HG03432 (cell line): ENCODE measurements at regions not wholly inside any gene's neighbourhood (a gene's known extent, or its start where the extent isn't known, plus 50 kb on each side); places are given as distances from the start of the nearest gene placed in this dataset.
A peak's percentile ranks its signal among the peaks of the same experiment; 100 is the strongest.
"Not testable (repeated sequence)": the region's sequence is repeated elsewhere in the genome, so short reads cannot be mapped to it uniquely, and the experiment has no call there.

Experiments
- ATAC-seq: cut with Tn5 transposase; IDR thresholded peaks from one replicate; pipeline ENCODE4 v1.9.1; 2021; ENCODE audit warnings: mild to moderate bottlenecking, moderate library complexity; ENCODE audit not compliant: unreplicated experiment

GRCh38 chr9:105091004-105091640 is 153.3 kb upstream of the SLC44A1 start:
- no peak for ATAC-seq

- ATAC-seq: no peak
These were observed 150.8 kb upstream of the SLC44A1 start for GRCh38 chr9:105093685-105094084.

GRCh38 chr9:105098370-105098769 is 146.1 kb upstream of the SLC44A1 start:
- ATAC-seq: peak; percentile 56

GRCh38 chr9:105103776-105104175 is 140.7 kb upstream of the SLC44A1 start:
- no peak for ATAC-seq

DNA sequence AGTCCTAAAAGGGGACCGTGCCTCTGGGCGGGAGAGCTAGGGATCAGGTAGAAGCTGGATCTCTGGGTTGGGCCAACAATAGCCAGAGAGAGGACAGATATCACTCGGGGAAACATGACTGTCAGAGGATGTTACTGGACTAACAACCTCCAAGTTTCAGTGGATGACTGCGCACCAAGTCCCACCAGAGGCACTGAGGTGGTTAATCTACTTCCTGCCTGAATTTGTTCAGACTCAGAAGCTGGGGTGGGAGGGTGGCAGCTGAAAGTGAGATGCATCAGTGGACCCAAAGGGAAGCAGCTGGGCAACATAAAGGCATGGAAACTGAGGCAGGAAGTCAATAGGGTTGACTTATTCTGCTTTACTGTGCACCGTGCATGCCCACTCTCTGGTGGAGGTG is 130.1 kb upstream of the SLC44A1 start:
- ATAC-seq: peak; percentile 58

DNA sequence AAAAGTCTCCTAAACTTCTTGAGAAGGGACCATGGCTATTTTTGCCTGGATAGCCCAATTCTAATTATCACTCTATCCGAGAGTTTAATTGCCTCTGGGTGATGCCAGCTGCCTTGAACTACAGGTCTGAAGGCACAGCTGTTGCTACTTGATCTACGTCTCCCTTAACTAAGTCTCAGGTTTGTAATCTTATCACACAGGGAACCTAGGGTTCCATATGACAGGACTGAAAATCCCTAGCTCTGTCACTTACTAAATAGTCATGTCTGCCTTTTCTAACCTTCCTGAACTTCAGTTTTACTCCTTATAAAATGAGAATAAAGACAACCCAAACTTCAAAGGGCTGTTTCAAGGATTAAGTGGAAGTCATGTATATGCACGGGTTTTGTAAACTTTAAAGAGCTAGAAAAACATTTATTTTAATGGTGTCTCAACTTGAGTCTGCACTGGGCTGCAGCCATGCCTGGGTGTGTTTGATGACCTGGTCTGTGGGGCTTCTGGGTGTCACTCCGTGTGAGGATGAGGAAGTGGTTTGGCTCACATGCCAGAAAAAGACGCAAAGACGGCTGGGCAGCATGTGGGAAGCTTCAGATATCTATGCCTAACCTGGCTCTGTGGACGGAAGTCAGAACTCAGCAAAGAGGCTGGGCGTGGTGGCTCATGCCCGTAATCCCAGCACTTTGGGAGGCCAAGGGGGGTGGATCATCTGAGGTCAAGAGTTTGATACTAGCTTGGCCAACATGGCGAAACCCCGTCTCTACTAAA is 129.3 kb upstream of the SLC44A1 start:
- ATAC-seq: peak; percentile 86

DNA sequence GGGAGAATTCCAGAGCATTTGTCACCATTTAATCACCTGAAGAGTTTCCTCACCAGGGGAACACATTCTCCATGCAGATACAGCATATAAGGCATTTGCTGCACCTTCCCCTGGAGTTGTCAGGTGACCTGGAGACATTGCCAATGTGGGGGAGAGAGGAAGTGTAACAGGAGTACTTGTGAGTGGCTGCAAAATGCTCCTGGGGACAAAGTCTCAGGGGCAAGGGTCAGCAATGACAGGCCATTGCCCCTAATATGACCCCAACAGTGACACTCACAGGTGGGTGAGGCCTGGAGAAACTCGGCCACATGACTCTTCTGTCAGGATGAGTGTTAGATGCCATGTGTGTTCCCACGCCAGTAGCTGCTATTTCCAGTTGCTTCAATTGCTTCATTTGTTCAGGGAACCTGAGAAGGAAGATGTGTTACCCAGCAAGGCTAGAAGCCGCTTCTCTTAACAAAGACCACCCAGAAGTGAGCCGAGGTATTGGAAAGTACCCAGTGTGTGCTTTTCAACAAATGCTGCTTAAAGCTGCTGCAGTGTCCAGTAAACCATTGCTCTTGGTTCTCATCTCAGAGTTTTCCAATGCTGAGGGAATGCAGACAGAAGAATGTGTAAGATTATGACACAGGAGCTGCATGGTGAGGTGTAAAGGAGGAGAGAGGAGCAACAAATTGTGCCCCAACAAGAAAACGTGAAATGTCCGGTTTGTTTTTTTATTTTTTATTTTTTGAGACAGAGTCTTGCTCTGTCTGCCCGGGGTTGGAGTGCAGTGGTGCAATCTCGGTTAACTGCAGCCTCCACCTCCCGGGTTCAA is 128.2 kb upstream of the SLC44A1 start:
- no peak for ATAC-seq

GRCh38 chr9:105117234-105117633 is 127.2 kb upstream of the SLC44A1 start:
- no peak for ATAC-seq

DNA sequence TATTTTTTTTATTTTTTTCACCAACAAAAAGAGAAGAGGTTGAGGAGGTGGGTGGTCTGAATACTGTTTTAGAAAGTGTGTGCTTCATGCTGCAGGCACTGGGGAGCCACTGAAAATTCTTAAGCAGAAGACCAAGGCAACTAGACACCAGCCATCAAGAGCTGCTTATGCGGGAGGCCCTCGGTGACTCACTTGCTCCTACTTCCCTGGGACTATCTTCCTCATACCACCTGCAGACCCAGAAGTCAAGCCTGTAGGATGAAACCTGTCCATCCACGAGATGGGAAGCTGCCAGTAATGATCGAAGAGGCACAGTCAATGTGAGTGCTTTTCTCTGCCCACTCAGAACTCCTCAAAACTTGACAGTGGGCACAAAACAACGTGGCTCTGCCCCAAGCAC is 125.8 kb upstream of the SLC44A1 start:
- ATAC-seq: no peak

- no peak for ATAC-seq
These were observed 125.3 kb upstream of the SLC44A1 start for GRCh38 chr9:105119156-105119555.

- ATAC-seq: no peak
These were observed 122.5 kb upstream of the SLC44A1 start for GRCh38 chr9:105121861-105122430.

GRCh38 chr9:105124598-105124997 is 119.9 kb upstream of the SLC44A1 start:
- ATAC-seq: not testable (repeated sequence)

- no peak for ATAC-seq
These were observed 118.2 kb upstream of the SLC44A1 start for GRCh38 chr9:105126226-105126625.

- ATAC-seq: peak; percentile 99
These were observed 116.6 kb upstream of the SLC44A1 start for GRCh38 chr9:105127863-105128220.

DNA sequence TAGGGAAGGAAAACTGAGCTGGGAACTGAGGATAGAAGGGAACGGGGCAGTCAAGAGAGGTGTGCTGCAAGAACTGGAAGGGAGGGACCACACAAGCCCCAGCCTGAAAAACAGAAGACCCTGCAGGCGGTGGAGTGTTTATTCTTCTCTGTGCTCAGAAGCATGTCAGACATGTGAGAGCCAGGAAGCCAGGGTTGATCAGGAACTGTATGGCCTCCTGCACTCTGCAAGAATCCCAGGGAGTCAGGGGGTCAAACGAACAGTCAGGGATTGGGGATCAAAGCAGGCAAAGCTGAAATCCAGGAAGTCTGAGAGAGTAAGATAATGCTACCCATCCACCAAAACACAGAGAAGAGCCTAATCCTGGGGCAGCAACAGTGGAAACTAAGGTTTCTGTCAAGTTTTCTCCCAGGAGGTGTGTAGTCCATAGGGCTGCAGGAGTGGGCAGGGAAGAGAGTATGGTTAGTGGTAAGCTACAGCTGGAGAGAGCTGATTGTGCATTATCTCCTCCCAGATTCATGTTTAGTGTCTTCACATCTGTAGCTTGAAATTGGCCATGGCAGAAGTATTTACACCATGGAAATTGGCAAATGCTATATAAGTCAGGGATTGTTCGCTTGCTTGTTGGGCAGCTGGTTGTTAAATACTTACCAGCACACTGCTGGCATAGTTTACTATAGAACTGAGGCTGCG is 115.4 kb upstream of the SLC44A1 start:
- no peak for ATAC-seq

- ATAC-seq: no peak
These were observed 114.7 kb upstream of the SLC44A1 start for GRCh38 chr9:105129731-105130130.

- ATAC-seq: no peak
These were observed 112.5 kb upstream of the SLC44A1 start for GRCh38 chr9:105131981-105132380.

GRCh38 chr9:105132606-105133005 is 111.8 kb upstream of the SLC44A1 start:
- no peak for ATAC-seq

- no peak for ATAC-seq
These were observed 106.1 kb upstream of the SLC44A1 start for GRCh38 chr9:105138306-105138801.

DNA sequence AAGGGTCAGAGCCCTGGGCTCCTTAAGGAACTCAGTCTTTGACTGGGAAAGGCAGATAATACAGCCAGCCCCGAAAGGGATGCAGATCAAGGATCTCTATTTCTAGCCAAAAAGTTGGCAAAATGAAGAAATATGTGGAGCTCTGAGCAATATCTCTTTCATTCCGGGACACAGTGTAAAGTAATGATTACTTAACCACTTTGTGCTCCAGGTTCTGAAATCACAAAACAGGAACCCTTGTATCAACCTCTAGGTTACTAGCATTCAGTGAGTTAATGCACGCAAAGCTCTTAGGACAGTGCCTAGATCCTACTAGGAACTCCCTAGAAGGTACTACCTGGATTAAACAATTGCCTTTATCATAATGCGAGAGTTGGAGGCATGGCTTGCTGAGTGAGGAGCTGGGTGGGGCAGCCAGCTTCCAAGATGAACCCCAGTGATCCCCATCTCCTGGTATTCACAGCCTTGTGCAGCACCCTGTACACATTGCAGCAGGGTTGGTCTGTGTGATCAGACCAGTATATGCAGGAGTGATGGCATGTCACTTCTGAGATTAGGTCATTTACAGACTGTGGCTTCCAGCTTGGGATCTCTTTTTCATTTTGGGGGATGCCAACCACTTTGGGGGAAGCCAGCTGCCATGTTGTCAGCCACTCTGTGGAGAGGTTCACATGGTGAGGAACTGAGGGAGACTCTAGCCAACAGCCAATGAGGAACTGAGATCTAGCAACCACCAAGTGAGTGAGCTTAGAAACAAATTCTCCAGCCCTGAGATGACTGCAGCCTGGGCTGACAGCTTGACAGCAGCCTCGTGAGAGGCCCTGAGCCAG is 103.1 kb upstream of the SLC44A1 start:
- peak; percentile 92 for ATAC-seq
